Iris pigment epithelial cell (primary cell): ENCODE measurements at regions not wholly inside any gene's neighbourhood (a gene's known extent, or its start where the extent isn't known, plus 50 kb on each side); places are given as distances from the start of the nearest gene placed in this dataset.
A peak's percentile ranks its signal among the peaks of the same experiment; 100 is the strongest.
"Not testable (repeated sequence)": the region's sequence is repeated elsewhere in the genome, so short reads cannot be mapped to it uniquely, and the experiment has no call there.

Experiments
- DNase-seq: peaks from one replicate; pipeline ENCODE4 v3.0.0-alpha.2; 2011; ENCODE audit warnings: low read depth

- DNase-seq, result peak; percentile 55
Measured at GRCh38 chr12:82627799-82628198, 58.9 kb upstream of the TMTC2 start.

- not testable (repeated sequence) for DNase-seq
Measured at GRCh38 chr12:82634495-82635258, 52.0 kb upstream of the TMTC2 start.

- no peak for DNase-seq
Measured at GRCh38 chr12:82635263-82635662, 51.4 kb upstream of the TMTC2 start.
